ENCODE measurements at regions not wholly inside any gene's neighbourhood (a gene's known extent, or its start where the extent isn't known, plus 50 kb on each side); places are given as distances from the start of the nearest gene placed in this dataset.
A peak's percentile ranks its signal among the peaks of the same experiment; 100 is the strongest.
"Not testable (repeated sequence)": the region's sequence is repeated elsewhere in the genome, so short reads cannot be mapped to it uniquely, and the experiment has no call there.

- DNase-seq (ENCODE audit: low spot score) = no peak
These were observed 417.4 kb downstream of the TNS1 start for GRCh38 chr2:217585362-217585761.

- not testable (repeated sequence) for DNase-seq (ENCODE audit: low spot score)
These were observed 422.4 kb downstream of the TNS1 start for GRCh38 chr2:217580407-217580806.

GRCh38 chr2:217573571-217573970, 429.2 kb downstream of the TNS1 start:
- DNase-seq (ENCODE audit: low spot score) = no peak

GRCh38 chr2:217570394-217570793, 432.4 kb downstream of the TNS1 start:
- no peak for DNase-seq (ENCODE audit: low spot score)

GRCh38 chr2:217568289-217568971, 434.4 kb downstream of the TNS1 start:
- no peak for DNase-seq (ENCODE audit: low spot score)

GRCh38 chr2:217563565-217563964, 439.2 kb downstream of the TNS1 start:
- no peak for DNase-seq (ENCODE audit: low spot score)

- DNase-seq (ENCODE audit: low spot score) = no peak
These were observed 439.8 kb downstream of the TNS1 start for GRCh38 chr2:217562871-217563480.

- no peak for DNase-seq (ENCODE audit: low spot score)
These were observed 443.7 kb downstream of the TNS1 start for GRCh38 chr2:217559084-217559483.

GRCh38 chr2:217555081-217555876, 447.5 kb downstream of the TNS1 start:
- peak; percentile 15 for DNase-seq (ENCODE audit: low spot score)

- DNase-seq (ENCODE audit: low spot score) = no peak
These were observed 449.1 kb downstream of the TNS1 start for GRCh38 chr2:217553679-217554078.

GRCh38 chr2:217553202-217553601, 449.6 kb downstream of the TNS1 start:
- DNase-seq (ENCODE audit: low spot score) = no peak

- DNase-seq (ENCODE audit: low spot score) = no peak
These were observed 450.7 kb downstream of the TNS1 start for GRCh38 chr2:217552081-217552480.

GRCh38 chr2:217551252-217551899, 451.4 kb downstream of the TNS1 start:
- DNase-seq (ENCODE audit: low spot score) = peak; percentile 33

- DNase-seq (ENCODE audit: low spot score) = no peak
These were observed 463.7 kb downstream of the TNS1 start for GRCh38 chr2:217539126-217539525.

- DNase-seq (ENCODE audit: low spot score) = no peak
These were observed 464.1 kb downstream of the TNS1 start for GRCh38 chr2:217538719-217539118.

GRCh38 chr2:217535957-217536708, 466.7 kb downstream of the TNS1 start:
- no peak for DNase-seq (ENCODE audit: low spot score)

GRCh38 chr2:217530392-217531090, 472.3 kb downstream of the TNS1 start:
- no peak for DNase-seq (ENCODE audit: low spot score)

GRCh38 chr2:217529271-217529670, 473.5 kb downstream of the TNS1 start:
- DNase-seq (ENCODE audit: low spot score) = no peak

- DNase-seq (ENCODE audit: low spot score) = no peak
These were observed 475.1 kb downstream of the TNS1 start for GRCh38 chr2:217527590-217528202.

GRCh38 chr2:217525076-217525475, 477.7 kb downstream of the TNS1 start:
- no peak for DNase-seq (ENCODE audit: low spot score)

- DNase-seq (ENCODE audit: low spot score) = no peak
These were observed 479.5 kb downstream of the TNS1 start for GRCh38 chr2:217523286-217523685.

All from iPS-NIHi11 (cell line).